ENCODE measurements at regions not wholly inside any gene's neighbourhood (a gene's known extent, or its start where the extent isn't known, plus 50 kb on each side); places are given as distances from the start of the nearest gene placed in this dataset.

- no peaks in the 10 kb centered on the region for H3K36me3 ChIP-seq (ENCODE audit: control insufficient read depth, insufficient read depth, low read length)
- no peak overlapping the region for H3K27ac ChIP-seq (ENCODE audit: low read depth, low read length, severe bottlenecking)
- H3K4me1 ChIP-seq (ENCODE audit: control insufficient read depth, insufficient read depth, low read length, poor library complexity, severe bottlenecking): no peaks in the 10 kb centered on the region
- H3K4me3 ChIP-seq (ENCODE audit: extremely low read depth, insufficient read depth, low read length, poor library complexity, severe bottlenecking): no peak overlapping the region
- H3K9me3 ChIP-seq (ENCODE audit: control insufficient read depth, low read length): no peaks in the 10 kb centered on the region
- WGBS, 2 experiments (ENCODE audit: insufficient coverage in 2 of 2): 86 to 88% methylated on average over 10 of the region's 14 CpGs
These were observed 256.5 kb upstream of the PPP2R2D start for GRCh38 chr10:131644289-131644688.

- 86 to 88% methylated on average over 11 to 12 of the region's 12 CpGs for WGBS, 2 experiments (ENCODE audit: insufficient coverage in 2 of 2)
- Histone ChIP-seq H3K27ac (ENCODE audit: low read depth, low read length, severe bottlenecking) (no peak overlapping the region), H3K9me3 (ENCODE audit: control insufficient read depth, low read length) (no peaks in the 10 kb centered on the region), H3K4me1 (ENCODE audit: control insufficient read depth, insufficient read depth, low read length, poor library complexity, severe bottlenecking) (no peaks in the 10 kb centered on the region), H3K4me3 (ENCODE audit: extremely low read depth, insufficient read depth, low read length, poor library complexity, severe bottlenecking) (no peak overlapping the region), H3K36me3 (ENCODE audit: control insufficient read depth, insufficient read depth, low read length) (no peaks in the 10 kb centered on the region)
These were observed 255.7 kb upstream of the PPP2R2D start for GRCh38 chr10:131644864-131645658.

GRCh38 chr10:131645756-131646155 lies 255.1 kb upstream of the PPP2R2D start:
- 86 to 96% methylated on average over 4 to 9 of the region's 10 CpGs for WGBS, 2 experiments (ENCODE audit: insufficient coverage in 2 of 2)
- H3K9me3 ChIP-seq (ENCODE audit: control insufficient read depth, low read length): no peaks in the 10 kb centered on the region
- no peaks in the 10 kb centered on the region for H3K36me3 ChIP-seq (ENCODE audit: control insufficient read depth, insufficient read depth, low read length)
- H3K4me3 ChIP-seq (ENCODE audit: extremely low read depth, insufficient read depth, low read length, poor library complexity, severe bottlenecking): no peak overlapping the region
- H3K4me1 ChIP-seq (ENCODE audit: control insufficient read depth, insufficient read depth, low read length, poor library complexity, severe bottlenecking): no peaks in the 10 kb centered on the region
- H3K27ac ChIP-seq (ENCODE audit: low read depth, low read length, severe bottlenecking): no peak overlapping the region

- H3K27ac ChIP-seq (ENCODE audit: low read depth, low read length, severe bottlenecking): no peak overlapping the region
- no peaks in the 10 kb centered on the region for H3K4me1 ChIP-seq (ENCODE audit: control insufficient read depth, insufficient read depth, low read length, poor library complexity, severe bottlenecking)
- no peak overlapping the region for H3K4me3 ChIP-seq (ENCODE audit: extremely low read depth, insufficient read depth, low read length, poor library complexity, severe bottlenecking)
- 76 to 79% methylated on average over 27 to 28 of the region's 30 CpGs for WGBS, 2 experiments (ENCODE audit: insufficient coverage in 2 of 2)
- no peaks in the 10 kb centered on the region for H3K36me3 ChIP-seq (ENCODE audit: control insufficient read depth, insufficient read depth, low read length)
- no peaks in the 10 kb centered on the region for H3K9me3 ChIP-seq (ENCODE audit: control insufficient read depth, low read length)
These were observed 254.0 kb upstream of the PPP2R2D start for GRCh38 chr10:131646551-131647525.

- H3K4me1 ChIP-seq (ENCODE audit: control insufficient read depth, insufficient read depth, low read length, poor library complexity, severe bottlenecking): no peaks in the 10 kb centered on the region
- H3K36me3 ChIP-seq (ENCODE audit: control insufficient read depth, insufficient read depth, low read length): no peaks in the 10 kb centered on the region
- no peak overlapping the region for H3K4me3 ChIP-seq (ENCODE audit: extremely low read depth, insufficient read depth, low read length, poor library complexity, severe bottlenecking)
- no peak overlapping the region for H3K27ac ChIP-seq (ENCODE audit: low read depth, low read length, severe bottlenecking)
- no peaks in the 10 kb centered on the region for H3K9me3 ChIP-seq (ENCODE audit: control insufficient read depth, low read length)
- WGBS, 2 experiments (ENCODE audit: insufficient coverage in 2 of 2): 73 to 85% methylated on average over 10 to 11 of the region's 11 CpGs
These were observed 253.0 kb upstream of the PPP2R2D start for GRCh38 chr10:131647789-131648188.

DNA sequence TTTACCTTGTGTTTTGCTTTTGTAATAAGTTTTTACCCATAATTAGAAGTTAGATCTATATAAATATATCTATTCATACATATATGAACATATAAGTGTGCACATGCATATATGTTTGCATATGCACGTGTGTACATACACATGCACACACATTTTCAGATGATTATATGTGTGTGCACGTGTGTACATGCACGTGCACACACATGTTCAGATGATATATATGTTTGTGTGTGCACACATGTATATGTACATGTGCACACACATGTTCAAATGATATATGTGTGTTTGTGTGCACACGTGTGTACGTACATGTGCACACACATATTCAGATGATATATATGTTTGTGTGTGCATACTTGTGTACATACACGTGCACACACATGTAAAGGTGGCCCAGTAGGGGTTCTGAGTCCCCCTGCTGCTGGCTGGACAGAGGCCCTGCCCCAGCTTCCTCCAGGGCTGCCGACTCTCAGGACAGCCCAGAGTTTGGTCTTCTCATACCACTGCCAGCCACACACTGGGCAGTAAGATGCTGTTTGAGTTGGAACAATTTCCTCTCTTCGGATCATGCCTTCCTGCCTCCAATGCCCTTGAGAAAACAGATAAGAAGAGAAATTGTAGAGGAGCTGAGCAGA lies 252.3 kb upstream of the PPP2R2D start:
- H3K36me3 ChIP-seq (ENCODE audit: control insufficient read depth, insufficient read depth, low read length): no peaks in the 10 kb centered on the region
- H3K27ac ChIP-seq (ENCODE audit: low read depth, low read length, severe bottlenecking): no peak overlapping the region
- H3K4me3 ChIP-seq (ENCODE audit: extremely low read depth, insufficient read depth, low read length, poor library complexity, severe bottlenecking): no peak overlapping the region
- no peaks in the 10 kb centered on the region for H3K4me1 ChIP-seq (ENCODE audit: control insufficient read depth, insufficient read depth, low read length, poor library complexity, severe bottlenecking)
- WGBS, 2 experiments (ENCODE audit: insufficient coverage in 2 of 2): 93 to 100% methylated on average over 2 to 4 of the region's 8 CpGs
- no peaks in the 10 kb centered on the region for H3K9me3 ChIP-seq (ENCODE audit: control insufficient read depth, low read length)

GRCh38 chr10:131649617-131650016 lies 251.2 kb upstream of the PPP2R2D start:
- Histone ChIP-seq H3K27ac (ENCODE audit: low read depth, low read length, severe bottlenecking) (no peak overlapping the region), H3K4me1 (ENCODE audit: control insufficient read depth, insufficient read depth, low read length, poor library complexity, severe bottlenecking) (no peaks in the 10 kb centered on the region), H3K36me3 (ENCODE audit: control insufficient read depth, insufficient read depth, low read length) (no peaks in the 10 kb centered on the region), H3K4me3 (ENCODE audit: extremely low read depth, insufficient read depth, low read length, poor library complexity, severe bottlenecking) (no peak overlapping the region), H3K9me3 (ENCODE audit: control insufficient read depth, low read length) (no peaks in the 10 kb centered on the region)
- WGBS, 2 experiments (ENCODE audit: insufficient coverage in 2 of 2): 82 to 91% methylated on average over 5 to 6 of the region's 6 CpGs

GRCh38 chr10:131650169-131650705 lies 250.6 kb upstream of the PPP2R2D start:
- Histone ChIP-seq H3K9me3 (ENCODE audit: control insufficient read depth, low read length) (no peaks in the 10 kb centered on the region), H3K4me3 (ENCODE audit: extremely low read depth, insufficient read depth, low read length, poor library complexity, severe bottlenecking) (no peak overlapping the region), H3K4me1 (ENCODE audit: control insufficient read depth, insufficient read depth, low read length, poor library complexity, severe bottlenecking) (peaks cover 2% of the 10 kb centered on the region), H3K27ac (ENCODE audit: low read depth, low read length, severe bottlenecking) (no peak overlapping the region), H3K36me3 (ENCODE audit: control insufficient read depth, insufficient read depth, low read length) (no peaks in the 10 kb centered on the region)
- 74 to 76% methylated on average over 12 of the region's 12 CpGs for WGBS, 2 experiments (ENCODE audit: insufficient coverage in 2 of 2)

- peaks cover 2% of the 10 kb centered on the region for H3K4me1 ChIP-seq (ENCODE audit: control insufficient read depth, insufficient read depth, low read length, poor library complexity, severe bottlenecking)
- 73 to 75% methylated on average over 18 to 20 of the region's 23 CpGs for WGBS, 2 experiments (ENCODE audit: insufficient coverage in 2 of 2)
These were observed 249.8 kb upstream of the PPP2R2D start for GRCh38 chr10:131650771-131651673.

More at GRCh38 chr10:131650771-131651673, 249.8 kb upstream of the PPP2R2D start:
- Histone ChIP-seq H3K27ac (ENCODE audit: low read depth, low read length, severe bottlenecking) (no peak overlapping the region), H3K4me3 (ENCODE audit: extremely low read depth, insufficient read depth, low read length, poor library complexity, severe bottlenecking) (no peak overlapping the region), H3K36me3 (ENCODE audit: control insufficient read depth, insufficient read depth, low read length) (no peaks in the 10 kb centered on the region), H3K9me3 (ENCODE audit: control insufficient read depth, low read length) (no peaks in the 10 kb centered on the region)

All from mesodermal cell (in vitro differentiated cells).